Stimulated activated CD4-positive, alpha-beta T cell treated with anti-CD3 and anti-CD28 coated beads, Interleukin-2, amount 100 ng/mL, for 48 hours (primary cell): ENCODE measurements at regions not wholly inside any gene's neighbourhood (a gene's known extent, or its start where the extent isn't known, plus 50 kb on each side); places are given as distances from the start of the nearest gene placed in this dataset.

Experiments used
- DNase-seq, 2 donors: peaks; one replicate each; pipeline ENCODE4 v3.0.0-alpha.2; 2020

DNA sequence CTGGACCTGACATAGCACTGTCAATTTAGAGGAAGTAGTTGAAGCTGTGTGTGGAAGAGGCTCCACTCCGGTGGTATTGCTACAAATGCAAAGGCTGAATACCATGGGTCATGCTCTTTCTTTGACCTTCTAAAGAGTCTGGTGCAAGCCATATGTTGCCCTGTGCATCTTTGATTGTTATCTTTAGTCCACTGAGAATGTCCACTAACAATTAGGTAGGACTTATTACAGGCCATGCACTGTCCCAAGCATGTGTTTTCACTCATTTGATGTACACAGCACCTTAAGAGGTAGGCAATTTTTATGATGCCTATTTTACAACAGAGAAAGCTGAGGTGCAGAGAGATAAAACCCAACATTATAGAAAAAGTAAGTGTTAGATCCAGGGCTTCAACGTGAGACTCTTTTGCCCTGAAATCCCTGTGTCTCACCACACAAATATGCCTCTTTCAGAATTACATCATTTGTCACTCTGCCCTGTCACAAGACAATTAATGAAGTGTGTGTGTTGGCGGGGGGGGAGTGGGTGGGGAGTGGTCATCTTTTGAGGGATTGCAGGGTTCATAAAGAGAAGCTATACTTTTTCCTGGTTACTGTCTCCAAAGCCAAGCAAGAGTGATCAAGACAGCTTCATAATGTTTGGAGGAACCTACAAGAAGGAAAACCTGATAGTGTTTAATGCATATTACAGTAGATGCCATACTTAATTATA, 637.6 kb upstream of the IGFBP3 start:
- DNase-seq = no peak

DNA sequence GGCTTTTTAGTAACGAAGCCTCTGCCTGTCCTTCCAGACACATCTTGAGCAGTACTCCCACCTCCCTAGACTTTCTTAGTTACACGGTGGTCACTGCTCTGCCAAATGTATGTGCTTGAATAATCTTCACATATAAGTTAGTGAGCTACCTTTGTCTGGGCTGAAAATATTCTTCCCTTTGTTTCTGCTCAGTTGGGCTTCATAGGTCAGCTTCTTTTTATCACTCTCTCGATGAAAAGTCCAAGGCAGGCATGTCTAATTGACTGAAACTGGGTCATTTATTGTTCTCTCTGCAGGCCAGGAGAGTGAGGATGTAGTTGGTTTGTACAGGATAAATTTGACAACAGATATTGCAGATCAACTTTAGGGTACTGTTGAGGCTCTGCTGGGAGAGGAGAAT, 636.7 kb upstream of the IGFBP3 start:
- no peak for DNase-seq

DNA sequence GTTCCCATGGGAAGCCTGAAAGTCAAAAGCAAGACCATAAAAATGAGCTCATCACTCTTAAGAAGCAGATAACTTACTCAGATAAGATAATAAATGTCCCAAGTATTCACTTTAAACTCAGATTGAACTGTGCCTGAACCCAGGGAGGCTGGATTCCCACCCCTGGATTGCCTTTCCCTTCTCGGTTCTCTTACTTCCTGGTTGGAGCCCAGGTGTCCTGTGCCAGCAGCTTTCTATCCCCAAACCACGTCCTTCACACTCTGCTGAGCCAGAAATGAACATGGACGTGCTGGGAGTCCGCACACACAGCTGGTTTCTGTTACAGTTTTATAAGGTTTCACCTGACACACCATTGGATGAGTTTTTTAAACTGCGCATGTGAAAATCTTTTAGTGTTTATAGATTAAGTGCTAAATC, 636.2 kb upstream of the IGFBP3 start:
- DNase-seq = no peak

DNA sequence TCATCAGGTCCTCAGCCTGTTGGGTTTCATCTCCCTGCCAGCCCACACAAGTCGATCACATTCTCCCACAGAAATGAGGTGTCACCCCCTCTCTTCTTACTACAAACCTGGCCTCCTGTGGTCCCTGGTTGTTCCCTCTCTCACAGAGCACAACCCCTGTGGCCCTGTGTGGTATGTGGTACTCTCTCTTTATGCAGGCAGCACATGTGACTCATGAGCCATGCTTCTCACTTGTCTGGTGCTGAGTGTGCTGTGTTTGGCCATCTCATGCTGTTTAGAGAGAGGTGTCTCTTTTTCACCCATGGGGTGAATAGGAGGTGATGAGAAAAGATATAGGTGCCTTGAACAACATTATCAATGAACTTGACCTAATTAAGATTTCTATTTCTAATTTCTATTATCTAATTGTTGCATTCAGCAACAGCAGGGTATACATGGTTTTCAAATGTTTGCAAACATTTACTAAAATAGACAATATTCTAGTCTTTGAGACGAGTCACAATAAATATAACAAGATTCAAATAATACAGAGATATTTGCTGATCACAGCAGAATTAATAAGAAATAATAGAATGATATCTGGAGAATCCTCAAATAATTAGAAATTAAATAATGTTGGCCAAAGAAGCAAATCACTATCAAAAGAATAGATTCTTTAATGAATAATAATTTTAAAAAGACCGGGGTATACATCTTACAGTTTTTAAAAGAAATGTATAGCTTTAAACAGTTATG, 633.8 kb upstream of the IGFBP3 start:
- no peak for DNase-seq

DNA sequence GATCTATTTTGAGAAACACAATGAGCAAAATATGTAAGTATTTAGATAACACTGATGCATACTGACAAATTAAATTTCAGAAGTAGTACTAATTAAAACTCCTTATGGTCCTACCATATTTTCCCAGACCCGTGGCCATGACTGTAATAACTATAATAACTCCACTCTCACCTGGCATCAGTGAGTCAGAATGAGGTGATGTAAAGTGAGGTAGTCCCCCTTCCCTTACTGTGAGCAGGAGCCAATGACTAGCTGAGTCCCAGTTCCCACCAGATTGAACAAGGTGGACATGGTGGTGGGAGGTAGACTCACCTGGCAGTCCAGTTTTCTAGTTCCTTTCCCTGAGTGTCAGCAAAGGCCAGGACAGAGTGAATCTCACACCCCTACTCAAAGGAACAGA, 630.5 kb upstream of the IGFBP3 start:
- no peak for DNase-seq

DNA sequence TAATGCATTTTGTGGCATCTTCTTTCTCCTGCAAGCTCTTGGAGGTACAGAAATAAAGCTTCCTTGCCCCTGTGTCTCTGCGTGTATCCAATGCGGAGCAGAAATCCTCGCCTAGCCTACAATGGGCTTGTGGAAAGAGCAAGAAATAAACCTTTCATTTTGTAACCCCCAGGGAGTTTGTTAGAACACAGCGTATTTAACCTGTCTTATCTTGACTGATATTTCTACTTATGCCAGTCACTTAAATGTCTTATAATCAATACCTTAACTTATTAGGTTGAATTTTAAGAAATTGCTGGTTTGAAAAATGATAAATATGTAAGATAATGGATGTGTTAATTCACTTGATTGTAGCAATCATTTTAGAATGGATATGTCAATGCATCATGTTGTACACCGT, 629.8 kb upstream of the IGFBP3 start:
- DNase-seq = no peak

DNA sequence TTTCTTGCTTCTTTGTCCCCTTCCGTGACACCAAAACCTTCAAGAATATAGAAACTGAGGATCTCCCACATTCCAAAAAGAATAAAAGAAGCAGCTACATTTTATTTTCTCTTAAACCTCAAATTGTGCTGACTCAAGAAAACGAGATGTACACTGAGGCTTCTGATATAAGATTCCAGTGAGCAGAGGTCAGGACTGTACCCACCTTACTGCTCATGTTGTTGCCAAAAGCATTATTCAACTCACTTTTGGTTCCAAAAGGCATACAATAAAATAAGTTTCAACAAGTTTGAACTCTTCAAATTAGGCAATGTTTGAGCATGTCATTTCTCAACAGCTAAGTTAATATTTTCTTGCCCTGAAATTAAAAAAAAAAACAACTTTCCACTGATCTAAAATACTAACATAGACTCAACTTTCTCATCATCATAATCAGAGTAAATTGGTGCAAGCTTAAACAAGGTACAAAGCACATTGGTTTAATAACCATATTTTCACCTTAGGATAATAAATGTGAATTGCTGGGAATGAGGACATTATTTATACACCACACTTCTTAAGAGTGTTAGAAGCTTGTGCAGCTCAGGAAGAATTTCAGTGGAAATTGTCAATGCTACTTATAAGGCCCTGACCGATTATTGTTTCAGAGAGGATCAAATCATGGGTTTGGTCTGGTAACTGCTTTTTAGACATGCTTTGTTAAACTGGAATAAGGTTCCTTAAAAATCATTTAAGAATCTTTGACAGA, 629.0 kb upstream of the IGFBP3 start:
- DNase-seq = no peak

DNA sequence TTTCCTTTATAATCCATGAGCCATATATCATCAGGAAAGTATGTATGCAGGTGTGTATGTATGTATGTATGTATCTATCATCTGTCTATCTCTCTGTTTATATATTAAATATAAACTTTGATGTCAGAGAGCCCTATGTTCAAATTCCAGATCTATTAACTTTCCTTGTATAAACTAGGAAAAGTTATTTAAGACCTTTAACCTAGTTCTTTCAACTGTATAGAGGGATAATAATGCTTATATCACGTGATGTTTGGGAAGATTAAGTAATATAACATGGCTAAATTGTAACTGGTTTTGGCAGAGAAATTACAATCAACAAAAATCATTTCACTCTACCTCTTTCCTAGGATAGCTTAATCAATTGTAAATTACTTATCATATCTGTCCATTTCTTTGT, 628.3 kb upstream of the IGFBP3 start:
- no peak for DNase-seq

DNA sequence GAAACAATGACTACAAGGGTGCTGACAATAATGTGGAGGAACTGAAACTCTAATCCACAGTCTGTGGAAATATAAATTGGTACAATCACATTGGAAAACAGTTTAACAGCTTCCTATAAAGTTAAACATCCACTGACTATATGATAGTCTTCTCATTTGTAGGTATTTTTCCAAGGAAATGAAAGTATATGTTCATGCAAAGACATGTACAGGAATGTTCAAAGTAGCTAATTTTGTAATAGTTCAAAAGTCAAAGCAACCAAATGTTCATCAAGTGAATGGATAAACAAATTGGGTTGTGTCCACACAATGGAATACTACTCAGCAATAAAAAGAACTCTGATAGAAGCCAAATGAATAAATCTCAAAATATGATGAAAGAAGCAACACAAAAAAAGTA, 626.0 kb upstream of the IGFBP3 start:
- DNase-seq = no peak

DNA sequence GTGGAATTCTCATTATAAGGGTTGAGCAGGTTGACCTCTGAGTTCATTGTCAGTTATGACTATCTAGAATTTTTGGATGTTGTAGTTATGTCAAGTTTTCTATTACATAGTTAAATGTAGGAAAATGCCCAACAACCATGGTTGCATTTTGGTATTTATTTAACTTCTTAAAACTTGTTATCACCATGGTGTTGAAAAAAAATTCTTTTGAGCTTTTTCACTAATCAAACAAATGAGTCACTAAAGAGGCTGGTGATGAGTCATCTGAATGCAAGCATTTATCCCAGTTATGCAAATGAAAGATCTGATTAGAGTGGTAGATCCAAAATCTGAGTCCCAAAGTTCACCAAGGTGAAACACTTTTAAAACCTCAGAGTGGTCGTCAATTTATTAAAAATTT, 624.7 kb upstream of the IGFBP3 start:
- no peak for DNase-seq

DNA sequence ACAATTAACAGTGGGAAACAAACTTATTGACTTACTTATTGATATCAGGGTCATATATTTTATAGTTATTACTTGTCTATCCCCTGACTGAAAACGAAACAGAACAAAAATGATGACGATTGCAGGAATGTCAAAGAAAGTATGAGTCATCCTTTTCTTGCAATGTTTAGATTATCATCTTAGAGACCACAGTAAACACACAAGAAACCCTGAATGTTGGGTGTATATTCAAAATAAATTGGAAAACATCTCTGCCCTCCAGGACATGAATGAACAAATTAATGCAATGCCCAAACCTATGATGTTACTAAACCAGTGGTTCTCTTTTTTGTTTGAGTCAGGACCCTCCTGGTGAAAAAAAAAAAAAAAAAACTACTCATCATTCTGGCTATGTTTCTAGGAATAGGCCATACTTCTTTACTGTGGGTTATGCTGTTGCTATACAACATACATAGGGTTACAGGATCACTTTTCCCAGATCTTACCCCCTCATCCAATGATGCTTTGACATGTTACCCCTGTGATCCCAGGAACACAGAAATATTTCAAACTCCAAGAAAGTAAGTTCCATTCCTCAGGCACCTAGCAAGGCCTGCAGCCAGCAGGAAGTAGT, 623.4 kb upstream of the IGFBP3 start:
- no peak for DNase-seq

DNA sequence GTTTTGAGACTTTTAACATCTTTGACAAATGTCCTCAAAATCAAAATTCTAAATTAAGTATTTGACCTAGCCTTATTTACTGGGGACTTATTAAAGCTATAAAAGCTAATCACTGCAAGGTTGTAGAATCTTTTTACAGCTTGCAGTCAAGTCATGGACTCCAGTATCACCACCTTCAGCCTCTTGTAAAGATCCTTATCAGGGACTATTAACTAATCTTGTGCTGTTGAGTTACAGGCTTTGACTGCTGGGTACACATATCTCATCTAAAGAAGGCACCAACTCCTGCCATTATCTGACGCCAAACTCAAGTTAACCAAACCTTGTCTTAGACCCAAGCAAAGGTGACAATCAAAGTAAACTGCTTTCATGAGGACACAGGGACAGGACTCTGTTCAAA, 621.0 kb upstream of the IGFBP3 start:
- DNase-seq = no peak

DNA sequence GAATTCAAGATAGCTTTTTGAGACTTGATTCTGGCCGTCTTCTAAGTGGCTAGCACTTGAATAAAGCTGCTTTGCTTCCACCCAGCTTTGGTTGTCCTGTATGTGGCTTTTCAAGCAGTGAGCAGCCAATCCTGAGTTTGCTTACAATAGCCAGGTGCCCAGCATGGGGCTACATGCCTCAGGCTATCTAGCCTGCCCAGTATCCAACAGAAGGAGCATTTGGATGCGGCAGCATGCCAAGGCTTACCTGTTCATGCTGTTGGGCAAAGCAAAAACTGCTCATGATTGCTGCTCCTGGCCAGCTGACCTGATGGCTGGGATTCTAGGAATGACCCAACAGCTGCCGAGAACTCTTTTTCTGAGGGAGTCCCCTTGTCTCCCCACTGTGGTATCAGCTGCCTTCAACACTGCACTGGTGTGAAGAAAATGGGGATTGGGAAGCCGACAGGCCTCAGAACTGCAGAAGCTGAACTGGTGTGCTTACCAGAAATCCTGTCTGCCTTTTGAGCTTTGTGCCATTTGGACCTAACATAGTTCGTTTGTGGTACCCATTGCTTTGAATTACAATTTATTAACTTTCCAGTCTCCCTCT, 618.9 kb upstream of the IGFBP3 start:
- no peak for DNase-seq

DNA sequence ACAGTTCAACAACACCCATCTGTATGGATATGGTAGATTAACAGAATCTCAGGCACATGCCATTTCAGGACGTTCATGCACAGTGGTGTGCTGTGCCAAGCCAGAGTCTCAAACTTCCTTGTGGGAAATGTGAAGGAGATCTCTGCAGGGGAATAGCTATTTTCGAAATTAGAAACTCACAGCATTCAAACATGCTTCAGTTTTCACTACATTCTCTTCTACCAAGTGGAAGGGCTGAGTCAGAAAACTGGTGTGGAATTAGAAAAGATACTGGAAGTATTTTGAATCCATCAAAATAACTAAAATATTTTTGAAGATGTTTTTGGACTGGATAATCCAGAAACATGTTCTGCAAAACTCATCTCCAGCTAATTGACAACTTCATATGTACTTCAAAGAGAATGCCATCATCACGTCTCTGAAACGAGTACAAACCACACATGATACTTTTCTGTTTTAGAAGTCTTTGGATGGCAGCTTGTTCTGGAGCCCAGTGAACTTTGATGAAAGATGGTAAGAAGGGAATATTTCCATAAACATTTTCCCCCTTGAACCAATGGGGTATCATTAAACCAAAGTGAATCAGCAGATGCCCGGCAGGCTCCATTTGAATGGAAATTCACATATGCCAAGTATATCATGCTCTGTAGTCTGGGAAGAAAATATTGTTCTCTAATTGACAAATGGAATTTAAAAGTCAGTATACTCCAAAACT, 616.3 kb upstream of the IGFBP3 start:
- no peak for DNase-seq

DNA sequence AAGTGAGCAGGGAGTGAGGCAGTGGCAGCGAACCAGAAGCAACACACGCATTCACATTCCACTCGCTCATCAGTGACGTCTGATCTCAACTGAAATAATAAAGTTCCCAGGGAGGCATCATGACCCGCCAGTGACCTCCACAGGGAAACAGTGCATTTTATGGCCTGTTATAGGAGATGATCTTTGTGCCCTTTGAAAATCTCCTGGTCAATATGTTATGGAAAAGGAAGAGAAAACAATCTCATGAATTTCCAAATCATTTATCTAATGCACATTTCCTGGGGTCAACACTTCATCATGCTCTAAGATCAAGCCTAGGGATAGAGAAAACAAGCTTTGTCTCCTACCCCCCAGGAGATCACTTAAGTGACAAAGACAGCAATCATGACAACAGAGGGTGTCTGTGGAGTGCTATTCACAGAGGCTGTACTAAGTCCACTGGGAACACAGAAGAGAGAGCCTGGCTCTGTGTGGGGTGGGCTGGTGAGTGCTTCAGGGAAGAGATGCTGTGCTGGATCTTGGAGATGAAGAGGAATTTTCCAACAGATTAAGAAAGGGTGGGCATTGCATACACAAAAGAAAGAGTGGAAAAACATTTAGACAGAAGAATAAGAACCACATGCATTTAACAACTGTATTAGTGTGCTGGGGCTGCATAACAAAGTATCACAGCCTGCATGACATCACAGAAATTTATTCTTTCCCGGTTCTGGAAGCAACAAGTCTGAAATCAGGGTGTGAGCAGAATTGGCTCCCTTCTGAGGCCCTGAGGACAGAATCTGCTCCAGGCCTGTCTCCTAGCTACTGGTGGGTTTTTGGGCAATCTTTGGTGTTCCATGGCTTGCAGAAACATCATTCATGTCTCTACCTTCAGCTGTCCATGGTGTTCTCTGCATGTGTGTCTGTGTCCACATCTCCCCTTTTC, 613.9 kb upstream of the IGFBP3 start:
- no peak for DNase-seq

DNA sequence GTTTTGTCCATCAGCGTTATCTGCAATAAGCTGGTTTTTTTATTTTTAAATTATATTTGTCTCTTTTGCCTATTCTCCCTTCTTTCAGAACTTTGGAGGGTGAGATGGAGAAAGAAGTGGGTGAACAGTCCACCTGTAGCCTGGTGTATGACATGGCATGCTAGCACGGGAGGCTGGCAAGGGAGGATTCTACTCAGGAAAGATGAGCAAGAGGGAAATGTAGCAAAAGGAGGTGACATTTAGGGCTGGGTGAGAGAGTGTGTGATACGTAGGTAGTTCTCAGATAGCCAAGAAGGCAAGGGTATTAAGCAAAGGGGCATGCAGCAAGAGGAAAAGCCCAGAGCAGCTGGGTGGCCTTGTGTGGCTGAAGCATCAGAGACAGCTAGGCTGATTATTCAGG, 612.9 kb upstream of the IGFBP3 start:
- no peak for DNase-seq

DNA sequence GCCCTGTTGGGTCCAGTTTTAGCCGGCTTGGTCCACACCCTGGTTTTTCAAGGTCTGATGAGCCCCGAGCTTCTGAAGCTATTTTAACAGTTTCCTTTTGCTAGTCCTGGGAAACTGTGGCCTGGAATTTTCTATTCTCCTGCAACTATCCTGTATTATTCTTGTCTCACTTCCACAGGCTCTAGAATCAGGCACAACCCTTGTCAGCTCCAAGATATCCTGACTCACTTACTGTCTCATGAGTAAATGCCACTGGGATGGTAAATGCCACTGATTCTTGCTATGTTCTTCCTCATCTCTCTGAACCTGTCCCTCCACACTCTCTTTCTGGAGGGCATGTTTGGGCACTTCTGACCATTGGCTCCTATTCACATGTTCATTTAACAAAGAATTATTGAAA, 611.5 kb upstream of the IGFBP3 start:
- DNase-seq = no peak

DNA sequence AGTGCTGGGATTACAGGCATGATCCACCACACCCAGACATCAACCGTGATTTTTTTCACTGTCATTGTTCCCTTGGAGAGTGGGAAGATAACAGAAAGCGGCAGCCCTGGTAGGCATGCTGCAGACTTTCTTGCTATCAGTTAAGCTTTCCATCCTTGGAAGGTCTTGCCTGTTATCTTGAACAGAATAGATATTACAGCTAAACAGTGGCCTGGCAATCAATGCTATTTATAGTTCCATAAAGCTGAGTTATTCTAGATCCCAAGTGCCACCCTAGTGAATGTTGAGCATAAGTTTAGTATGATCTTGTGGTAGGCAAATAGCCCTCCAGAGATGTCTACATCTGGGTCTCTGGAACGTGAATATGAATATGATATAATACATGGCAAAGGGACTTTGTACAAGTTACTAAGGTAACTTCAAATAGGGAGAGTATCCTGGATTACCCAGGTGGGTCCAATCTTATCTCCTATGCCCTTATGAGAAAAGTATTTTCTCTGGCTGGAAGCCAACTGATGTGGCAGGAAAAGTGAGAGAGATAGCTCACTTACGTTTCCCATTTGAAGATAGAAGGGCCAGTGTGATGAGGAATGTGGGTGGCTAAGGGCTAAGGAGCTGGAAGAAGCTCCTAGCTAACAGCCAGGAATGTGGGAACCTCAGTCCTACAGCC, 609.1 kb upstream of the IGFBP3 start:
- DNase-seq = no peak

DNA sequence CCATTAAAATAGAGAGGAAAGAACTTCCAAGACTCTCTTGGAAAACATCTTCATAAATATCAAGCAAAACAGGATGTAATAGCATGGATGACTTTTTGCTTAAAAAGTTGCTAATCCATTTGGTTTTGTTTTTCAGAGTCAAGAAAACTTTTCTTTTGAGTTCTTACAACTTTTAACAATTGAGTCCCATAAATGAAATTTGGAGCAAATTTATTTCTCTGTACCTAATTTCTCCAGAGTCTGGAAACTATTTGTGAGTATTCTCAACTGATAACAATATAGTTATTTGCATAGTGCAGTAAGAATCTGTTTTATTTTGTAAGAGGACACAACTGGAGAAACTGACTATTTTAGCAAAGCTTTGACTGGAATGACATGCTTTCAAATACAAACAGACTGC, 606.3 kb upstream of the IGFBP3 start:
- no peak for DNase-seq

DNA sequence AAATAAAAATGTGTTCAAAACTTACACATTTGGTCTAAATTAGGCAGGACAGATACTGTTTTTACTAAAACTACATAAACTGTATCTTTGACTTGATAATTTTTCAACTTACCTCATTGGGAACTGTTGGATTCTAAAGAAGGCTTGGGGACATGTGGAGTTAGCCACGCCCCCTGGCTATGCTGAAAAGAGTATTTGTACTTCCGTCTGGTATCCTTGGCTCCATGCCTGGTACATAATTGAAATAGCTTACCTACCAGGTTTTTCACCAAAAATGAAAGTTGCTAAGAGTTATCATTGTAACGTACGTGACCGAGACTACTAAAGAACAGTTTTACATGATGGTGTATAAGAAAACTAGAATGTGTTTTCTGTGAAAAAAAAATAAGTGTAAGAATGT, 604.8 kb upstream of the IGFBP3 start:
- DNase-seq = no peak

DNA sequence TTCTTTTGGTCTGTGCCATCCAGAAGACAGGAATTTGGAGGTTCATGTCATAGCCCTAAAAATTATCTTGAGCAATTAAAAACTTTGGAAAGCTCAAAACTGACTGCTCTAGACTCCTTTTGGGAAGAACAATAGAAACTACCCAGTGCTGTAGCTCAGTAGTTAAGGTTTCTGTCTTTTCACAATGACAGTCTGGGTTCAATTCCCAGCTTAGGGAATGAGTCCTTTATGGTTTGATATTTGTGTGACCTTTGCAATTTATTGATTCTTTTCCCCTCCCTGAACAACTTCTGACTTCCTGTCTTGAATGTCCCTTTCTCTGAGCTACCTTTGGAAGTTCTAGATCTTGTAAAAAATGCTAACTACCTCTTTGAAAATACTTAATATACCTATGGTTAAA, 603.3 kb upstream of the IGFBP3 start:
- no peak for DNase-seq
